Middle frontal gyrus (tissue), 1 donor: ENCODE measurements at regions not wholly inside any gene's neighbourhood (a gene's known extent, or its start where the extent isn't known, plus 50 kb on each side); places are given as distances from the start of the nearest gene placed in this dataset.

ENCODE experiments used
- DNase-seq: peaks from one replicate; pipeline ENCODE4 v3.0.0-alpha.2; 2015; ENCODE audit warnings: low spot score; ENCODE audit errors: extremely low spot score

- no peak for DNase-seq
These were observed 56.0 kb downstream of the BOD1L2 start for GRCh38 chr18:57202881-57203280.

- peak; percentile 32 for DNase-seq
These were observed 58.8 kb downstream of the BOD1L2 start for GRCh38 chr18:57205641-57206040.

- no peak for DNase-seq
These were observed 60.4 kb downstream of the BOD1L2 start for GRCh38 chr18:57207124-57207916.

- no peak for DNase-seq
These were observed 61.2 kb downstream of the BOD1L2 start for GRCh38 chr18:57208047-57208446.

- DNase-seq, result no peak
These were observed 62.8 kb downstream of the BOD1L2 start for GRCh38 chr18:57209713-57210106.

GRCh38 chr18:57210107-57210715, 63.3 kb downstream of the BOD1L2 start:
- no peak for DNase-seq

- DNase-seq, result no peak
These were observed 64.0 kb downstream of the BOD1L2 start for GRCh38 chr18:57210716-57211411.

GRCh38 chr18:57211412-57211750, 64.5 kb downstream of the BOD1L2 start:
- no peak for DNase-seq

GRCh38 chr18:57211776-57212175, 64.9 kb downstream of the BOD1L2 start:
- no peak for DNase-seq

GRCh38 chr18:57212678-57213077, 65.8 kb downstream of the BOD1L2 start:
- DNase-seq, result no peak

- no peak for DNase-seq
These were observed 68.1 kb downstream of the BOD1L2 start for GRCh38 chr18:57214976-57215375.

GRCh38 chr18:57218281-57218680, 71.4 kb downstream of the BOD1L2 start:
- DNase-seq, result no peak

- no peak for DNase-seq
These were observed 73.1 kb downstream of the BOD1L2 start for GRCh38 chr18:57219964-57220363.

GRCh38 chr18:57220480-57220879, 73.6 kb downstream of the BOD1L2 start:
- DNase-seq, result no peak

GRCh38 chr18:57220930-57221483, 74.1 kb downstream of the BOD1L2 start:
- no peak for DNase-seq

- DNase-seq, result no peak
These were observed 76.4 kb downstream of the BOD1L2 start for GRCh38 chr18:57223144-57223870.

- DNase-seq, result no peak
These were observed 84.1 kb downstream of the BOD1L2 start for GRCh38 chr18:57230861-57231585.

- DNase-seq, result no peak
These were observed 85.0 kb downstream of the BOD1L2 start for GRCh38 chr18:57231864-57232263.

GRCh38 chr18:57234346-57234745, 87.5 kb downstream of the BOD1L2 start:
- no peak for DNase-seq

GRCh38 chr18:57241869-57242268, 95.0 kb downstream of the BOD1L2 start:
- DNase-seq, result no peak

GRCh38 chr18:57242285-57242684, 95.4 kb downstream of the BOD1L2 start:
- DNase-seq, result no peak
